ENCODE measurements at regions not wholly inside any gene's neighbourhood (a gene's known extent, or its start where the extent isn't known, plus 50 kb on each side); places are given as distances from the start of the nearest gene placed in this dataset.

DNA sequence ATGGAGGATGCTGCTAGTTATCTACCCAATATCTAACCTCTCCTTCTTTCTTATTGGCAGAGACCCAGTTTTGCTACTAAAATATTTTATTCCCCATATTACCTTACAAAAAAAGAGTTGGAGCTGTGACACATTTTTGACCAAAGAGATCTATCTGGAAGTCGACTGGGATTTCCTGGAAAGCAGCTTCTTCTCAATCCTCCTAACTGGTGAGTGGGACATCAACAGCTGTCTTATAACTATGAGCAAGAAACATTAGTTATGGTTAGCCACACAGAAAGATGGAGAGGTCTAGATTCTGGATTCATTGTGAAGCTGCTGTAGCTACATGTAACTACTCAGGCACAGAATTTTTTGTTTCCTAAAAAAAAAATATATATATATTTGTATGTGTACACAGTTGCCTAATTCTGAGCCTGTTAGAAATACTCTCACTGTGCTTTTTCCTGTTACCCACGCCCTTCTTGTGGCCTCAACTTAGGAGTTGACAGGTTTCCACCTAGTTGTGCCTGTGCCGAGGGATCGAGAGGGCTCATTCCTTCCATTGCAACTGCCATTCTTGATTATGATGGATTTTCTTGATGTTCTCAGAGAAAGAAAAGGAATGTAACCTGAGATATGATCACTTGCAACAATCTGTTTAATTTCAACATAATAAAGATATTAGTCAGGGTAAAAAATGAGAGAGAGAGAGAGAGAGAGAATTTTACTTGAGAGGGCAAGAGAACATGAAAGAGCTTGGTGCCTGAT is 142.0 kb downstream of the SLC17A6 start:
- Histone ChIP-seq H3K4ac (replicated peaks; ENCODE audit: insufficient read length, low read depth, low read length) (no peak overlapping the region), H3K14ac (ENCODE audit: insufficient read length) (no peak overlapping the region), H3K9ac (replicated peaks in 1 of 4; ENCODE audit: extremely low read depth in 1 of 4, low read depth in 3 of 4, low read length in 3 of 4) (no peak overlapping the region), H3K4me1 (replicated peaks in 1 of 4; ENCODE audit: control insufficient read depth in 3 of 4, insufficient read depth in 4 of 4, low read length in 3 of 4) (no peaks in the 10 kb centered on the region), H3K18ac (ENCODE audit: extremely low read depth, low read length) (no peak overlapping the region), H2BK20ac (ENCODE audit: low read length) (no peak overlapping the region), H4K5ac (ENCODE audit: insufficient read length, low read depth, low read length) (no peak overlapping the region), H3K27ac (ENCODE audit: low read depth, low read length) (no peak overlapping the region), H3K4me3 (ENCODE audit: extremely low read depth in 1 of 4, insufficient read depth in 2 of 4, low read depth in 3 of 4, low read length in 4 of 4) (no peak overlapping the region), H2AK5ac (ENCODE audit: low read depth, low read length) (no peak overlapping the region), H2BK5ac (ENCODE audit: low read depth, low read length) (no peak overlapping the region), H3K9me3 (ENCODE audit: insufficient read depth in 2 of 2, low read depth in 1 of 2, low read length in 1 of 2) (peaks cover 0 to 3% of the 10 kb centered on the region in 2 experiments; a peak in 1 of 4 replicates), H3K23ac (ENCODE audit: insufficient read length) (no peak overlapping the region), H3K79me2 (ENCODE audit: control insufficient read depth in 1 of 2, insufficient read depth in 2 of 2, low read length in 2 of 2) (no peaks in the 10 kb centered on the region), H3K23me2 (ENCODE audit: low read depth, low read length) (no peaks in the 10 kb centered on the region), H2BK120ac (replicated peaks; ENCODE audit: low read depth, low read length) (no peak overlapping the region), H3K56ac (replicated peaks; ENCODE audit: insufficient read length, low read depth, low read length) (no peak overlapping the region), H3K4me2 (ENCODE audit: insufficient read depth in 1 of 2, low read depth in 2 of 2, low read length in 2 of 2) (no peak overlapping the region), H2AFZ (ENCODE audit: low read length) (no peak overlapping the region), H3K27me3 (replicated peaks in 1 of 4; ENCODE audit: control insufficient read depth in 3 of 4, extremely low read depth in 1 of 4, insufficient read depth in 3 of 4, low read length in 3 of 4) (no peaks in the 10 kb centered on the region), H4K20me1 (replicated peaks in 1 of 2; ENCODE audit: control insufficient read depth in 1 of 2, insufficient read depth in 2 of 2, low read length in 2 of 2) (no peaks in the 10 kb centered on the region), H2BK12ac (ENCODE audit: low read depth, low read length) (no peak overlapping the region), H4K8ac (ENCODE audit: extremely low read depth, insufficient read depth, low read length) (no peak overlapping the region), H3K36me3 (ENCODE audit: control insufficient read depth in 2 of 4, insufficient read depth in 4 of 4, low read length in 3 of 4) (no peaks in the 10 kb centered on the region), H2BK15ac (ENCODE audit: low read length) (no peak overlapping the region), H4K91ac (replicated peaks; ENCODE audit: insufficient read length, low read length) (no peak overlapping the region), H3K79me1 (ENCODE audit: low read depth, low read length) (no peaks in the 10 kb centered on the region)
- no peak for DNase-seq (ENCODE audit: low read depth in 1 of 2, low spot score in 2 of 2)
- WGBS, 2 experiments (ENCODE audit: extremely low coverage in 1 of 2, insufficient coverage in 1 of 2, insufficient read length in 1 of 2, insufficient replicate concordance in 2 of 2, low coverage in 1 of 2, low lambda C conversion rate in 2 of 2, missing lambda C conversion rate in 1 of 2), result 89% methylated on average over 4 of the region's 4 CpGs; no CpG with 5 or more reads in 1 of the 2 experiments
- FAIRE-seq, result no peak
- ChIA-PET CTCF (ENCODE audit: partially characterized antibody) (interaction anchor here (1.2 kb wide), 1 partner anchor 9 kb away, joined by 3 read pairs; no protein-coding TSS in a partner anchor), POLR2A (ENCODE audit: partially characterized antibody) (no interaction called here)
- TF ChIP-seq, protein P1, sequence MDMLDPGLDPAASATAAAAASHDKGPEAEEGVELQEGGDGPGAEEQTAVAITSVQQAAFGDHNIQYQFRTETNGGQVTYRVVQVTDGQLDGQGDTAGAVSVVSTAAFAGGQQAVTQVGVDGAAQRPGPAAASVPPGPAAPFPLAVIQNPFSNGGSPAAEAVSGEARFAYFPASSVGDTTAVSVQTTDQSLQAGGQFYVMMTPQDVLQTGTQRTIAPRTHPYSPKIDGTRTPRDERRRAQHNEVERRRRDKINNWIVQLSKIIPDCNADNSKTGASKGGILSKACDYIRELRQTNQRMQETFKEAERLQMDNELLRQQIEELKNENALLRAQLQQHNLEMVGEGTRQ (IDR thresholded peaks at IDR 0.05; ENCODE audit: low read length), result no peak
- no peak for TF ChIP-seq NANOG (IDR thresholded peaks at IDR 0.05; ENCODE audit: insufficient read depth, low read depth, low read length, poor library complexity, severe bottlenecking)
- TF ChIP-seq EGR1 (IDR thresholded peaks at IDR 0.05; ENCODE audit: borderline replicate concordance, low read depth, low read length), result no peak
- TF ChIP-seq, protein P2, sequence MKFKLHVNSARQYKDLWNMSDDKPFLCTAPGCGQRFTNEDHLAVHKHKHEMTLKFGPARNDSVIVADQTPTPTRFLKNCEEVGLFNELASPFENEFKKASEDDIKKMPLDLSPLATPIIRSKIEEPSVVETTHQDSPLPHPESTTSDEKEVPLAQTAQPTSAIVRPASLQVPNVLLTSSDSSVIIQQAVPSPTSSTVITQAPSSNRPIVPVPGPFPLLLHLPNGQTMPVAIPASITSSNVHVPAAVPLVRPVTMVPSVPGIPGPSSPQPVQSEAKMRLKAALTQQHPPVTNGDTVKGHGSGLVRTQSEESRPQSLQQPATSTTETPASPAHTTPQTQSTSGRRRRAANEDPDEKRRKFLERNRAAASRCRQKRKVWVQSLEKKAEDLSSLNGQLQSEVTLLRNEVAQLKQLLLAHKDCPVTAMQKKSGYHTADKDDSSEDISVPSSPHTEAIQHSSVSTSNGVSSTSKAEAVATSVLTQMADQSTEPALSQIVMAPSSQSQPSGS (IDR thresholded peaks at IDR 0.05; ENCODE audit: low read length), result no peak
- TF ChIP-seq CBX5 (IDR thresholded peaks at IDR 0.05; ENCODE audit: low read depth, low read length), result no peak
- no peak for TF ChIP-seq CHD1 (IDR thresholded peaks at IDR 0.05; ENCODE audit: low read depth, low read length)
- no peak for TF ChIP-seq CHD2 (IDR thresholded peaks at IDR 0.05; ENCODE audit: low read length)
- no peak for TF ChIP-seq GABPA (IDR thresholded peaks at IDR 0.05; ENCODE audit: borderline replicate concordance, insufficient read depth, low read length)
- TF ChIP-seq, protein P3, sequence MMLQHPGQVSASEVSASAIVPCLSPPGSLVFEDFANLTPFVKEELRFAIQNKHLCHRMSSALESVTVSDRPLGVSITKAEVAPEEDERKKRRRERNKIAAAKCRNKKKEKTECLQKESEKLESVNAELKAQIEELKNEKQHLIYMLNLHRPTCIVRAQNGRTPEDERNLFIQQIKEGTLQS (IDR thresholded peaks at IDR 0.05; ENCODE audit: insufficient read depth, low read depth, low read length), result no peak

Measured in H1 (cell line).